HG03432 (cell line): ENCODE measurements at regions not wholly inside any gene's neighbourhood (a gene's known extent, or its start where the extent isn't known, plus 50 kb on each side); places are given as distances from the start of the nearest gene placed in this dataset.

Experiments used
- ATAC-seq: cut with Tn5 transposase; IDR thresholded peaks from one replicate; pipeline ENCODE4 v1.9.1; 2021; ENCODE audit warnings: mild to moderate bottlenecking, moderate library complexity; ENCODE audit not compliant: unreplicated experiment

- no peak for ATAC-seq
These were observed 168.4 kb upstream of the ARL4C start for GRCh38 chr2:234665304-234665703.

- no peak for ATAC-seq
These were observed 165.0 kb upstream of the ARL4C start for GRCh38 chr2:234661849-234662248.

GRCh38 chr2:234661175-234661574 is 164.3 kb upstream of the ARL4C start:
- no peak for ATAC-seq

GRCh38 chr2:234655706-234656105 is 158.8 kb upstream of the ARL4C start:
- no peak for ATAC-seq

- no peak for ATAC-seq
These were observed 154.0 kb upstream of the ARL4C start for GRCh38 chr2:234650911-234651310.

- ATAC-seq: no peak
These were observed 153.1 kb upstream of the ARL4C start for GRCh38 chr2:234649951-234650350.

- ATAC-seq: no peak
These were observed 146.5 kb upstream of the ARL4C start for GRCh38 chr2:234643407-234643806.

GRCh38 chr2:234641086-234641485 is 144.2 kb upstream of the ARL4C start:
- ATAC-seq: no peak

GRCh38 chr2:234640657-234641056 is 143.8 kb upstream of the ARL4C start:
- no peak for ATAC-seq

GRCh38 chr2:234638966-234639365 is 142.1 kb upstream of the ARL4C start:
- ATAC-seq: no peak

- ATAC-seq: no peak
These were observed 138.4 kb upstream of the ARL4C start for GRCh38 chr2:234635284-234635683.

- ATAC-seq: no peak
These were observed 136.8 kb upstream of the ARL4C start for GRCh38 chr2:234633581-234634230.

GRCh38 chr2:234632527-234633391 is 135.9 kb upstream of the ARL4C start:
- no peak for ATAC-seq

- no peak for ATAC-seq
These were observed 135.0 kb upstream of the ARL4C start for GRCh38 chr2:234631646-234632514.

GRCh38 chr2:234630801-234631261 is 133.9 kb upstream of the ARL4C start:
- no peak for ATAC-seq

GRCh38 chr2:234629596-234629995 is 132.7 kb upstream of the ARL4C start:
- no peak for ATAC-seq

GRCh38 chr2:234628953-234629352 is 132.1 kb upstream of the ARL4C start:
- no peak for ATAC-seq

GRCh38 chr2:234627308-234627707 is 130.4 kb upstream of the ARL4C start:
- ATAC-seq: no peak

GRCh38 chr2:234626566-234627130 is 129.8 kb upstream of the ARL4C start:
- no peak for ATAC-seq

- ATAC-seq: no peak
These were observed 128.9 kb upstream of the ARL4C start for GRCh38 chr2:234625626-234626250.
